ENCODE measurements at regions not wholly inside any gene's neighbourhood (a gene's known extent, or its start where the extent isn't known, plus 50 kb on each side); places are given as distances from the start of the nearest gene placed in this dataset.

DNA sequence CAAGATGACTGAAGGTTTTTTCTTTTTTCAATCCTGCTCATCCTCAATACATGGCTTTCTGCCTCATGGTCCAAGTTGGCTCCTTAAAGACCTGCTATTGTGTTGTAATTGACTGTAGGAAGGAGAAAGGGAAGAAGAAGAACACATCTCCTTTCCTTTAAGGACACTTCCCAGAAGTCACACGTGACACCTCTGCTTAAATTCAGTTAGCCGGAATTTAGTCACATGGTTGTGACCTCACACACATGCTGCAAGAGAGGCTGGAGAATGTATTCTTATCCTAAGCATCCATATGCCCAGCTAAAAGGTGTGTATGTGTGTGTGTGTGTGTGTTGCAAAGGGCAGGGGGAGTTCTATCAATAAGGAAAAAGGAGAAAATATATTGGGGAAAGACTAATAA, 185.8 kb upstream of the IL12A start:
- DNase-seq (ENCODE audit: low read depth), result no peak
- Histone ChIP-seq H3K4me1 (ENCODE audit: control insufficient read depth, insufficient read depth, low read length) (peaks cover 56% of the 10 kb centered on the region), H3K9ac (ENCODE audit: low read length) (no peak overlapping the region), H3K4me3 (ENCODE audit: low read length) (no peak overlapping the region), H3K27me3 (replicated peaks; ENCODE audit: control insufficient read depth, insufficient read depth, low read length) (no peaks in the 10 kb centered on the region), H3K36me3 (ENCODE audit: control insufficient read depth, insufficient read depth, low read length, severe bottlenecking) (no peaks in the 10 kb centered on the region), H3K9me3 (ENCODE audit: control insufficient read depth, low read length) (no peaks in the 10 kb centered on the region)

DNA sequence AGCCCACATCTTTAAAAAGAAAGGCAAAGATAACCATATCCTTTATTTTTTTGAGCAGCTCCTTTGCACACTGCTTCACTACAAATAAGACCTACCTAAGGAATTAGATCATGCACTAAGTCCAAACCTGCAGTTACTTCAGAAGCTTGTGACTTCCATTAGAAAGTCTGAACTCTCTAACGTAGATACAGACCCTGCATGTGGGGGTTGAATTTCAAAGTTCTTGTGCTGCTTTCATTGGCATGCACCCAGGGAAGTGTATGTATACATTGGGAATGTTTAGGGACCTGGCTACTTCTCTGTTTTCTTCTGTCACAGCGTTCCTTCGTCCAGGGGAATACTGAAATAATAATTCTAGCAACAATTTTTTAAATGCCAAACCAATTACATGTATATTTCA, 185.2 kb upstream of the IL12A start:
- no peak overlapping the region for H3K9ac ChIP-seq (ENCODE audit: low read length)
- peak; percentile 18 for DNase-seq (ENCODE audit: low read depth)
- no peaks in the 10 kb centered on the region for H3K36me3 ChIP-seq (ENCODE audit: control insufficient read depth, insufficient read depth, low read length, severe bottlenecking)
- no peak overlapping the region for H3K4me3 ChIP-seq (ENCODE audit: low read length)
- no peaks in the 10 kb centered on the region for H3K27me3 ChIP-seq (replicated peaks; ENCODE audit: control insufficient read depth, insufficient read depth, low read length)
- peaks cover 56% of the 10 kb centered on the region for H3K4me1 ChIP-seq (ENCODE audit: control insufficient read depth, insufficient read depth, low read length)
- H3K9me3 ChIP-seq (ENCODE audit: control insufficient read depth, low read length), result no peaks in the 10 kb centered on the region

DNA sequence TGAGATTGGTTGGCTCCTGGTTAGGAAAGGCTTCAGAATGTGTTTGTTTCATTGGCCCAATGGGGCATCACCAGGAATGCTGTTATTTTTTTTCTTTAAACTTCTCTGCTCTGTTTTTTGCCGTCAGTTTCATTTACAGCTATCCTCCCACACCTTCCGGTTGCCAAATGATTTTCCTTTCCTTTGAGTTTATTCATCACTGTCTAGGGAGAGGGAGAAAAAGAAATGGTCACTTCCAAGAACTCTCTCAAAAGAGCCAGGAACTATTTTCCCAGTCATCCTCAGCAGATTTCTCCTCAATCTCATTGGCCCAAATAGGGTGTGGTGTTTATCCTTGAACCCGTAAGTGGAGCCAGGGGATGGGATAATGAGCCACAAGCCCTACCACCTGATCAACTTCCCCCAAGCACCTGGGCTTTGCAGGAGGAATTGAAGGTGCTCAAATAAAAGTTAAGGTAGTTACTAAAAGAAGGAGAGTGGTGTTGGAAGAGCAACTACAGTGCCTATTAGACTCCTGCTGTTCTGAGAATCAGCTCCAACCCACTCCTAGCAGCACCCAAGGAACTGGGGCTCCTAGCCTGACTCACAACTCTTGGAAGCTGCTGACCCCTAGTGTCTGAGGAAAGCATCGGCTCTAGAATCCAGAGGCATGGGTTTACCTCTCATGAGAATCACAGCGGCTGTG, 183.8 kb upstream of the IL12A start:
- H3K9me3 ChIP-seq (ENCODE audit: control insufficient read depth, low read length), result no peaks in the 10 kb centered on the region
- H3K27me3 ChIP-seq (replicated peaks; ENCODE audit: control insufficient read depth, insufficient read depth, low read length), result no peaks in the 10 kb centered on the region
- peak overlapping the region; percentile 2 for H3K9ac ChIP-seq (ENCODE audit: low read length)
- H3K4me1 ChIP-seq (ENCODE audit: control insufficient read depth, insufficient read depth, low read length), result peaks cover 44% of the 10 kb centered on the region
- H3K4me3 ChIP-seq (ENCODE audit: low read length), result no peak overlapping the region
- H3K36me3 ChIP-seq (ENCODE audit: control insufficient read depth, insufficient read depth, low read length, severe bottlenecking), result no peaks in the 10 kb centered on the region
- peak; percentile 94 for DNase-seq (ENCODE audit: low read depth)

DNA sequence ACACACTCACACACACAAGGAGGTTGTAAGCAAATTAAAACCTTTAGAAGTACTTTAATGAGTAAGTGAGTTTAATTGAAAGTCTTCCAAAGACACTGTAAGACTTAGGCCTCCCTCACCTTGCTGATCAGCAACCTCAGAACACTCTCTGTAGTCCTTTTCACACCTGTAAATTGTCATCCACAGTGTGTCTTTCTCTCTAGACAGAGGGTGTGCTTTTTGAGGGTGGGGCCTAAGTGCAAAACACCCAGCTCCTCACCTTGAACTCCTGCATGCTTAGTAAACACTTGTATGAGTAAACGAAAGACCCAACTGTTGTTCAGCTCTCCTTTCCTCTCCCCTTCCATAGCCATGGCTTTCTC, 183.2 kb upstream of the IL12A start:
- no peaks in the 10 kb centered on the region for H3K36me3 ChIP-seq (ENCODE audit: control insufficient read depth, insufficient read depth, low read length, severe bottlenecking)
- no peak for DNase-seq (ENCODE audit: low read depth)
- no peaks in the 10 kb centered on the region for H3K27me3 ChIP-seq (replicated peaks; ENCODE audit: control insufficient read depth, insufficient read depth, low read length)
- H3K4me1 ChIP-seq (ENCODE audit: control insufficient read depth, insufficient read depth, low read length), result peaks cover 39% of the 10 kb centered on the region
- no peak overlapping the region for H3K9ac ChIP-seq (ENCODE audit: low read length)
- no peaks in the 10 kb centered on the region for H3K9me3 ChIP-seq (ENCODE audit: control insufficient read depth, low read length)
- no peak overlapping the region for H3K4me3 ChIP-seq (ENCODE audit: low read length)

DNA sequence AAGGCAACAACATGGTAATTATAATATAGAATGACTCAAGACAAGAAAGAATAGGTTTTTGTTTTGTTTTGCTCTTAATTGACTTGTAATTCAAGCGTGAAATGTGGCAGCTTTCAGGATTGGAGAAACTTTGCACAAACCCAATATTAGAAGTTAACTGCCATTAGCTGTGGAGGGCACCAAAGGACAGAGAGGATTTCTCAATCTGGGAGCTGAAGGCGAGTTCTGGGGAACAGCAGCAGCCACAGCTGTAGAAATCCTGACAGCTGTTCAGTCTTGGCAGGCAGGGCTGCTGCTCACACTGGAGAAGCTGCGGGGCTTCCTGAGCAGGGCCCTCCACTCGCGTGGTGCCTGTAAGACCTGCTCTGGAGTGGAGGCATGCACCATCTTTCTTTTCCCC, 182.2 kb upstream of the IL12A start:
- H3K9me3 ChIP-seq (ENCODE audit: control insufficient read depth, low read length), result no peaks in the 10 kb centered on the region
- peaks cover 36% of the 10 kb centered on the region for H3K4me1 ChIP-seq (ENCODE audit: control insufficient read depth, insufficient read depth, low read length)
- no peaks in the 10 kb centered on the region for H3K36me3 ChIP-seq (ENCODE audit: control insufficient read depth, insufficient read depth, low read length, severe bottlenecking)
- H3K4me3 ChIP-seq (ENCODE audit: low read length), result no peak overlapping the region
- H3K9ac ChIP-seq (ENCODE audit: low read length), result peak overlapping the region; percentile 27
- DNase-seq (ENCODE audit: low read depth), result peak; percentile 47
- H3K27me3 ChIP-seq (replicated peaks; ENCODE audit: control insufficient read depth, insufficient read depth, low read length), result no peaks in the 10 kb centered on the region

DNA sequence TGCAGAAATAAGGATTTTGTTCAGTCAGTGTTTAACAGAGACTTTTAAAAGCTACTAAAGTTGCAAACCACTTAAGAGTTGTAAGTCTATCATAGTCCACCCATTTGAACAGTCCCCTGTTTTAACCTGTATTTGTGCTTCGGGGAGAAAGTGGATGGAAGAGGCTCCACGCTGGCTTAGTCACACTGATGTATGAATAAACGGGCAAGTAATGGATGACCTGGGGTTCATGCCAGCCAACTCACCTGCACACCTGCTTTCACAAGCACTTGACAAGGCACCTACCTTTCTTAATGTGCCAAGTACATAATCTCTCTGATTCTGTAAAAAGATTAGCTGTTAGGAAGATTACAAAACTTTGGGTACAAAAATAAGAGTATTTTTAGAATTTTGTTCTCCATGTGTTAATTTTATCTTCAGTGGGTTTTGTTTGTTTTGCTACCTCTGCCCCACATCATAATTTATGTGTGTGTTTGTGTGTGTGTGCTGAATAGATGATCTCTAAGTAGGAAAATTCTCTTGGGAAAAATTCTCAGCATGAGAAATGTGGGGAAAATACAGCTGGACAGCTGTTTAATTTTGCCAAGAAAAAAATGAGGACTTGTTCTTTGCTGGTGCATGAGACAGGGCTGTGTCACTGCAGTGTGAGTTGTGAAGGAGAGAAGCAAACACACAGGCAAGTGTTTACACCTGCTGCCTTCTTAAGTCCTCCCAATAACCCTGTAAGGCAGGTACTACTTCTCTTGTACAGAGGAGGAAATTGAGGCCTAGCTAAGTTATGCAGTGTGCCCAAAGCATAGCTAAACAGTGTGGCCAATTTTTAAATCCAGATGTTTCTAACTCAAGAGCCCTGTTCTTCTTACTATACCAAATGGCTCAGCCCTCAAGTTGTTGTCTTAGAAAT, 181.2 kb upstream of the IL12A start:
- H3K9me3 ChIP-seq (ENCODE audit: control insufficient read depth, low read length), result no peaks in the 10 kb centered on the region
- H3K27me3 ChIP-seq (replicated peaks; ENCODE audit: control insufficient read depth, insufficient read depth, low read length), result no peaks in the 10 kb centered on the region
- H3K36me3 ChIP-seq (ENCODE audit: control insufficient read depth, insufficient read depth, low read length, severe bottlenecking), result no peaks in the 10 kb centered on the region
- peaks cover 36% of the 10 kb centered on the region for H3K4me1 ChIP-seq (ENCODE audit: control insufficient read depth, insufficient read depth, low read length)
- DNase-seq (ENCODE audit: low read depth), result no peak
- no peak overlapping the region for H3K4me3 ChIP-seq (ENCODE audit: low read length)
- peak overlapping the region; percentile 25 for H3K9ac ChIP-seq (ENCODE audit: low read length)

DNA sequence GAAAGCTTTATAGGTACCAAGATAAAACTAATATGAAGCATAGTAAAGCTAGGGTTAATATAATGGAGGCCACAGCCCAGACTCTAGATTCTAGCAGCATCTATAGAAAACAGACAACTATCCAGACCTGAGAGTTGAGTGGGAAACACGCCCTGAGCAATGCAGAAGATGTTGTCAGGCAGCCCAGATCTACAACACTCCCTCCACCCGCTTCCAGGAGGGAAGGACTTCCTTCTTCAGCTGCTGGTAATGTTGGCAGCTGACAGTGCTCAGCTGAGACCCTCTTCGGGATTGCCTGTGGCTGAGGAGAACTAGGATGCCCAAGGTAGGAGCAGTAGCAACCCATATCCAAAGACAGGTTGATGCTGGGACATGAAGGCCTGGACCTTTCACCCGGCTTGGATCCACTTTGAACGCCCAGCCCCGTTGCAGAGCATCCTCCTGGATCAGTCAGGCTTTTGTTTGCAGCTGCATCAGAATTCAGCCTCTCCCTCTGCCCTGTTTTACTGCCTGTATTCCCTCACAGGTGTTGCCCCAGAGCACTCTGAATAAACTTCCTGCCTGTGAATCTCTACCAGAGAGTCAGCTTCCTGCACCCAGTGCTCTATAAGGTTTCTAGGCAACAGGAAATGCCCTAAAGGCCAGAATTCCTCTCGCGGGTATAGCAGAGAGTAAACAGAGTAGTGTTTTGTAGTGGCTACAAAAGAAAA, 174.7 kb upstream of the IL12A start:
- peak; percentile 32 for DNase-seq (ENCODE audit: low read depth)
- H3K27me3 ChIP-seq (replicated peaks; ENCODE audit: control insufficient read depth, insufficient read depth, low read length), result no peaks in the 10 kb centered on the region
- H3K9me3 ChIP-seq (ENCODE audit: control insufficient read depth, low read length), result no peaks in the 10 kb centered on the region
- no peaks in the 10 kb centered on the region for H3K36me3 ChIP-seq (ENCODE audit: control insufficient read depth, insufficient read depth, low read length, severe bottlenecking)
- no peak overlapping the region for H3K4me3 ChIP-seq (ENCODE audit: low read length)
- H3K4me1 ChIP-seq (ENCODE audit: control insufficient read depth, insufficient read depth, low read length), result peaks cover 13% of the 10 kb centered on the region
- no peak overlapping the region for H3K9ac ChIP-seq (ENCODE audit: low read length)

DNA sequence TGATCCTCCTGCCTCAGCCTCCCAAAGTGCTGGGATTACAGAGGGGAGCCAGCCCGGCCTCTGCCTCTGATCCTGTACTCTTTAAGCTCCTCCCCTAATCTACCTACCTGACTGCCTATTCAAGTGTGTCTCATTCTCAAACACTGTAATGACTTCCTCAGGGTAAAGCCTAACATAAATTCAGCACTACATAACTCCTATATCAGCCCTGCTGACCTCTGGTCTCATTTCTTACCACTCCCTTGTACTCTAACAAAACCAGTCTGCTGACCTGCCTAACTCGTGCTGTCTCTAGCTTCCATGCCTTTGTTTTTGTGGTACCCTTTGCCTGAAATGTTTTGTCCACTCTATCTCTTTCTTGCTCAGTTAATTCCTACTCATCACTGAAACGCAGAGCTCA, 172.1 kb upstream of the IL12A start:
- Histone ChIP-seq H3K9ac (ENCODE audit: low read length) (no peak overlapping the region), H3K36me3 (ENCODE audit: control insufficient read depth, insufficient read depth, low read length, severe bottlenecking) (no peaks in the 10 kb centered on the region), H3K4me3 (ENCODE audit: low read length) (no peak overlapping the region), H3K9me3 (ENCODE audit: control insufficient read depth, low read length) (no peaks in the 10 kb centered on the region), H3K27me3 (replicated peaks; ENCODE audit: control insufficient read depth, insufficient read depth, low read length) (no peaks in the 10 kb centered on the region), H3K4me1 (ENCODE audit: control insufficient read depth, insufficient read depth, low read length) (peaks cover 13% of the 10 kb centered on the region)
- DNase-seq (ENCODE audit: low read depth), result no peak

DNA sequence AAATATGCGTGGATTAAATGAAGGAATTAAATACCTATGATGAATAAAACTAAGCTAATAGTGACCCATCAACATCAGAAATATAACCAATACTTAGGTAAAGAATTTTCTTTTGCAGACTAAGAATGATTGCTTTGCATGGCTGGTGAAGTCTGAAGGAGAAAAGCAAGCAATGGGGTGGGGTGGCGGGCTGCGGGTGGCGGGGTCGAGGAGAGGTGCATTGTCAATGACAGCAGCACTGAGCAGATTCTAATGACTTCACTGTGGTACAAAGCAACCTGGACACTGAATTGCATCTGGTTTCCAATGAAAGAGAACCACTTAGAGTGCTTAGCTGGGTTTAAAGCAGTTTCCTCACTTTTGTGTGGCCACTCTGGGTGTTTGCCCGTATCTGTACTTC, 171.5 kb upstream of the IL12A start:
- no peaks in the 10 kb centered on the region for H3K9me3 ChIP-seq (ENCODE audit: control insufficient read depth, low read length)
- no peak for DNase-seq (ENCODE audit: low read depth)
- H3K36me3 ChIP-seq (ENCODE audit: control insufficient read depth, insufficient read depth, low read length, severe bottlenecking), result no peaks in the 10 kb centered on the region
- no peak overlapping the region for H3K9ac ChIP-seq (ENCODE audit: low read length)
- no peak overlapping the region for H3K4me3 ChIP-seq (ENCODE audit: low read length)
- H3K4me1 ChIP-seq (ENCODE audit: control insufficient read depth, insufficient read depth, low read length), result peaks cover 13% of the 10 kb centered on the region
- H3K27me3 ChIP-seq (replicated peaks; ENCODE audit: control insufficient read depth, insufficient read depth, low read length), result no peaks in the 10 kb centered on the region

DNA sequence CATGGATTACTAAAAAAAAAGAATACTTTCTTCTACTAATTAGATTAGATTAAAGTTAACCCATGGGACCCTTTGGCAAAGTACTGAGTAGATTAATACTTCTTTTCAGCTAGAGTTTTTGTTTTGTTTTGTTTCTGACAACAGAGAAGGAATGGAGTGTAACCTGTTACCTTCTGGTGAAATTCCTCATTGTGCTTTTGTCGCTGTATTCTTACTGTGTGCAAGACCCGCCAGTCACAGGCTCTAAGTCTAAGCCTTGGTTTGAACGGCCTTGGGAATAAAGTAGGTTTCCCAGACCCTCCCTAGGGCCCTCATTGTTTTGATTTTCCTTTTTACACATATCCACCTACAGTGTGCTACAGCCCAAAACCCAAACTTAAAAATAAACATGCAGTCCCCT, 171.1 kb upstream of the IL12A start:
- no peak overlapping the region for H3K9ac ChIP-seq (ENCODE audit: low read length)
- no peaks in the 10 kb centered on the region for H3K9me3 ChIP-seq (ENCODE audit: control insufficient read depth, low read length)
- no peak for DNase-seq (ENCODE audit: low read depth)
- H3K4me1 ChIP-seq (ENCODE audit: control insufficient read depth, insufficient read depth, low read length), result peaks cover 13% of the 10 kb centered on the region
- H3K27me3 ChIP-seq (replicated peaks; ENCODE audit: control insufficient read depth, insufficient read depth, low read length), result no peaks in the 10 kb centered on the region
- H3K4me3 ChIP-seq (ENCODE audit: low read length), result no peak overlapping the region
- H3K36me3 ChIP-seq (ENCODE audit: control insufficient read depth, insufficient read depth, low read length, severe bottlenecking), result no peaks in the 10 kb centered on the region

DNA sequence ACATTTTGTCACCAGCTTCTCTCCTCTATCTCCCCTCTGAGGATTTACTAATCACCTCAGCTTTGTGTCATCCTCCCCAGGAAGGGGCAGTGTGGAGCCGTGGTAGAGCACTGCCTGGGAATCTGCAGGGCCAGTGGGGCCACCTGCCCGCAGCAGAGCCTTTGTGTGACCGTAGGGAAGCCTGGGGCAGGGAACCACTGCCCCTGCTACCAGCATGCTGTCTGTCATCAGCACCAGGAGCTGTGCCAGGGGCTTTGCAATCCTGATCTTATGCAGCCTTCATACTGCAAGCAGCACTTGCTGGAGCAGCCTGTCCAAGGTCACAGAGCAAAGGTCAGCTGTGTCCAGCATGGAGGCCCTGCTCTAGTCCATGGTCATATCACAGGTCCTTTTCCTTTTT, 170.2 kb upstream of the IL12A start:
- Histone ChIP-seq H3K9me3 (ENCODE audit: control insufficient read depth, low read length) (no peaks in the 10 kb centered on the region), H3K36me3 (ENCODE audit: control insufficient read depth, insufficient read depth, low read length, severe bottlenecking) (no peaks in the 10 kb centered on the region), H3K9ac (ENCODE audit: low read length) (no peak overlapping the region), H3K4me1 (ENCODE audit: control insufficient read depth, insufficient read depth, low read length) (peaks cover 13% of the 10 kb centered on the region), H3K4me3 (ENCODE audit: low read length) (no peak overlapping the region), H3K27me3 (replicated peaks; ENCODE audit: control insufficient read depth, insufficient read depth, low read length) (no peaks in the 10 kb centered on the region)
- no peak for DNase-seq (ENCODE audit: low read depth)

All from adipocyte (in vitro differentiated cells).